ENCODE measurements at regions not wholly inside any gene's neighbourhood (a gene's known extent, or its start where the extent isn't known, plus 50 kb on each side); places are given as distances from the start of the nearest gene placed in this dataset.

DNA sequence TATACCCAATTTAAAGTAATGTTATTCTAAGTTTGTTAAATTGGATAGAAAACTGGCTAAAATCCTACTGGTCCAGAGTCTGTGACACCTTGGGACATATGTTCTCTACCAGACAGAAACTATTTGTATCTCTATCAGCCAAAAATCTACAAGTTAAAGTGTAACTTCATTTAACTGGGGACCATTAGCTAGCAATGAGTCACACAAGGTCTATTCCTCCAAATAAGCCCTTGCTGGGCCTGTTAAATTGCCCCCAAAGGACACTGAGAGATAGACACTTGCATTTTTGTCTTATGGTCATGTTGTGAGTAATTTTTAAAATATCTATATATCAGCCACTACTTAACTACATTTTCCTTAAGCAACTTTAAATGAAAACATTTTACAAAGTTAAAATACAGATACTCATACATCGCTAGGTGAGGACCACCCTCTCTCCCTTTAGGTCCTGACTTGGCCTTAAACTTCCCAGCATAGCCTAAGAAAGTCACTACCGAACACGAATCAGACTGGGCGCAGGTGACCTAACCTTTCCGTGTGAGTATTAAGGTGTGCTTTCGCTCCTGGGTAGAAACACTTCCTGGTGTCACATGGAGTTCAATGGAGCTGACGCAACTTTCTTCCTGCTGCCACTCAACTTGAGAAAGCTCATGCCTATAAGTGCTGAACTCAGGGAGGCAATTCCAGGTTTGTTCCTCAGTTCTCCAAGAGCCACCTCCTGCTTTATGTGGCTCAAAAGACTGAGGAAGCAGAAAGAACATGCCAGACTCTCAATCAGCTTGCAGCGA lies 249.1 kb downstream of the DIRAS2 start:
- Histone ChIP-seq H3K27ac (no peak overlapping the region), H3K4me1 (replicated peaks in 1 of 2) (no peaks in the 10 kb centered on the region), H3K27me3 (no peaks in the 10 kb centered on the region), H3K4me3 (no peak overlapping the region), H3K36me3 (replicated peaks in 1 of 2) (no peaks in the 10 kb centered on the region), H3K9me3 (replicated peaks in 1 of 3) (no peaks in the 10 kb centered on the region)
- intact Hi-C loops (cut with DNase I) = no loop called here
- WGBS, 4 donors = 91 to 95% (median 93%) methylated on average over 8 of the region's 8 CpGs
- TF ChIP-seq, protein P1, sequence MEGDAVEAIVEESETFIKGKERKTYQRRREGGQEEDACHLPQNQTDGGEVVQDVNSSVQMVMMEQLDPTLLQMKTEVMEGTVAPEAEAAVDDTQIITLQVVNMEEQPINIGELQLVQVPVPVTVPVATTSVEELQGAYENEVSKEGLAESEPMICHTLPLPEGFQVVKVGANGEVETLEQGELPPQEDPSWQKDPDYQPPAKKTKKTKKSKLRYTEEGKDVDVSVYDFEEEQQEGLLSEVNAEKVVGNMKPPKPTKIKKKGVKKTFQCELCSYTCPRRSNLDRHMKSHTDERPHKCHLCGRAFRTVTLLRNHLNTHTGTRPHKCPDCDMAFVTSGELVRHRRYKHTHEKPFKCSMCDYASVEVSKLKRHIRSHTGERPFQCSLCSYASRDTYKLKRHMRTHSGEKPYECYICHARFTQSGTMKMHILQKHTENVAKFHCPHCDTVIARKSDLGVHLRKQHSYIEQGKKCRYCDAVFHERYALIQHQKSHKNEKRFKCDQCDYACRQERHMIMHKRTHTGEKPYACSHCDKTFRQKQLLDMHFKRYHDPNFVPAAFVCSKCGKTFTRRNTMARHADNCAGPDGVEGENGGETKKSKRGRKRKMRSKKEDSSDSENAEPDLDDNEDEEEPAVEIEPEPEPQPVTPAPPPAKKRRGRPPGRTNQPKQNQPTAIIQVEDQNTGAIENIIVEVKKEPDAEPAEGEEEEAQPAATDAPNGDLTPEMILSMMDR (IDR thresholded peaks at IDR 0.05) = no peak
- TF ChIP-seq POLR2A (IDR thresholded peaks at IDR 0.05) = no peak
- no peak for DNase-seq

DNA sequence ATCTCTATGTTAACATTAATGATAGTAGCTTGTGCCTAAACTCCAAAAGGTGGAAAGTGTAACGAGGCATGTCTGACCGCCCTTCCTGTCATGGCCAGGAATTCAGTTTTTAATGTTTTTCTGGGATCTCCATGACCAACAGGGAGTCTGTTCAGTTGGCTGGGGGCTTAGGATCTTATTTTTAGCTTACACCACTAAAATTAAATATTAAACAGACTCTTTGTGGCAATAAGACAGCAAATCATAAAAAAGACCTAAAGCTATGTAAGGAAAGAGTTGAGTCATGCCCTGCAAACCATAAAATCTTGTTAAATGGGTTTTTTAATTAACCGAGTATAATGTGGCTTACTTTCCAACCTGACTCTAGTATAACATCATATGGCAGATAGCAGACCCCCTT lies 247.8 kb downstream of the DIRAS2 start:
- Histone ChIP-seq H3K27ac (no peak overlapping the region), H3K4me1 (replicated peaks in 1 of 2) (no peaks in the 10 kb centered on the region), H3K9me3 (replicated peaks in 1 of 3) (no peaks in the 10 kb centered on the region), H3K27me3 (no peaks in the 10 kb centered on the region), H3K4me3 (no peak overlapping the region), H3K36me3 (replicated peaks in 1 of 2) (no peaks in the 10 kb centered on the region)
- no peak for DNase-seq
- TF ChIP-seq, protein P1 (IDR thresholded peaks at IDR 0.05) = no peak
- no peak for TF ChIP-seq POLR2A (IDR thresholded peaks at IDR 0.05)
- 79 to 83% (median 81%) methylated on average over 3 of the region's 3 CpGs for WGBS, 4 donors
- intact Hi-C loops (cut with DNase I) = no loop called here

DNA sequence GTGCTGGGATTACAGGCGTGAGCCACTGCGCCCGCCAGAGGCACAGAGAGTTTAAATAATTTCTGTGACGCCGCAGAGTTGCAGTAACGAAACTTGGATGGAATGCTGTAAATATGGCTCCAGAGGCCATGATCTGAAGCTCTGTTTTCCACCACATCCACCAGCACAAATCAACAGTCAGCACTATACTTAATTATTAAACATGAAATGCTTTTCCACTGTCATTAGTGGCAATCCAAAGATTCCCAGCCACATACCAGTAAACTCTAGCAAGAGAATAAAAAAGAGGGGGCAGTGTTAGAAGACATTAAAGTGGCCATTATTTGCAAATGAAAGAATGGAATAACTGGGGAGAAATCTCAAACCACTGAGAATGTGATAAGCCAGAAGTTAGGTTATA lies 242.5 kb downstream of the DIRAS2 start:
- WGBS, 4 donors = 75 to 90% (median 83%) methylated on average over 6 of the region's 6 CpGs
- Histone ChIP-seq H3K27ac (no peak overlapping the region), H3K4me1 (replicated peaks in 1 of 2) (no peaks in the 10 kb centered on the region), H3K36me3 (replicated peaks in 1 of 2) (no peaks in the 10 kb centered on the region), H3K4me3 (no peak overlapping the region), H3K27me3 (no peaks in the 10 kb centered on the region), H3K9me3 (replicated peaks in 1 of 3) (no peaks in the 10 kb centered on the region)
- no peak for DNase-seq
- TF ChIP-seq POLR2A (IDR thresholded peaks at IDR 0.05) = no peak
- TF ChIP-seq, protein P1 (IDR thresholded peaks at IDR 0.05) = no peak
- intact Hi-C loops (cut with DNase I) = no loop called here

DNA sequence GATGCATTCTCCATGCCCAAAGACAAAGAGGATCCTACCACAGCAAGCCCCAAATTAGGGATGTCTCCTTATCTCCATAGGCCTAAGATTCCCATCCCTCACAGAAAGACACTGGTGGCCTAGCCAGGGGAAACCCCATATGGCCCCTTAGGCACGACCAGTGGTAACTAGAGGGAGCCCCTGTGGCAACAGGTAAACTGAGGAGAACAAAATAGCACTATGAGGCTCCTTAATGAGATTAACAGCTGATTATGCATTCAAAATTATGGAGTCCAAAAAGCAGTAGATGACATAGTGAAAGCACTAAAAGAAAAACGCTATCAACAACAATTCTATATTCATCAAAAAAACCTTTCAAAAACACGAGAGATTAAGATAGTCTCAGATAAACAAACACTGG lies 234.0 kb downstream of the DIRAS2 start:
- no peak overlapping the region for H3K27ac ChIP-seq
- H3K27me3 ChIP-seq = no peaks in the 10 kb centered on the region
- peaks cover 0 to 3% of the 10 kb centered on the region in 2 donors for H3K36me3 ChIP-seq (replicated peaks in 1 of 2)
- no peak for DNase-seq
- WGBS, 4 donors = 80 to 84% (median 83%) methylated on average over 3 of the region's 3 CpGs
- TF ChIP-seq, protein P1 (IDR thresholded peaks at IDR 0.05) = no peak
- no peak for TF ChIP-seq POLR2A (IDR thresholded peaks at IDR 0.05)
- H3K4me1 ChIP-seq (replicated peaks in 1 of 2) = no peaks in the 10 kb centered on the region
- peaks cover 0 to 9% (median 0%) of the 10 kb centered on the region in 3 donors for H3K9me3 ChIP-seq (replicated peaks in 1 of 3)
- intact Hi-C loops (cut with DNase I) = no loop called here
- H3K4me3 ChIP-seq = no peak overlapping the region
